Fibroblast of peridontal ligament (primary cell): ENCODE measurements at regions not wholly inside any gene's neighbourhood (a gene's known extent, or its start where the extent isn't known, plus 50 kb on each side); places are given as distances from the start of the nearest gene placed in this dataset.

Experiments used
- DNase-seq: peaks from one replicate; pipeline ENCODE4 v3.0.0-alpha.2; 2010; ENCODE audit errors: extremely low read depth

DNA sequence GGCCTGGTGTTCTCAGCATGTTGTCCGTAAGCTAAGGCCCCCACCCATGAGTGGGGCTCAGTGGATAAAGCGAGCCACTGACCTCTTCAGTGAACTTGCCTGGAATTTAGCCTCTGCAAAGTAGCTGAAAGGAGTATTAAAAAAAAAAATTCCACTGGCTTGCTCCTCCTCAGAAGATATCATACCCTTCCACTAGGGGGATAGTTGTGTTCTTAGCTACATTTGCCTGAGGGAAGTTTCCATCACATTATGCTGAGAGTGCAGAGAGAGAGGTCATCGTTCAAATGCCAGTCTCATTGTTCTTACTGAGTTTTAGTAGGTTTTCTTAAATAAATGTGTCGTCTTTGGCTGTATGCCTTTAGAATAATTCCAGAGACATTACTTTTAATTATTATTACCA is 879.7 kb downstream of the JRKL start:
- DNase-seq: no peak

DNA sequence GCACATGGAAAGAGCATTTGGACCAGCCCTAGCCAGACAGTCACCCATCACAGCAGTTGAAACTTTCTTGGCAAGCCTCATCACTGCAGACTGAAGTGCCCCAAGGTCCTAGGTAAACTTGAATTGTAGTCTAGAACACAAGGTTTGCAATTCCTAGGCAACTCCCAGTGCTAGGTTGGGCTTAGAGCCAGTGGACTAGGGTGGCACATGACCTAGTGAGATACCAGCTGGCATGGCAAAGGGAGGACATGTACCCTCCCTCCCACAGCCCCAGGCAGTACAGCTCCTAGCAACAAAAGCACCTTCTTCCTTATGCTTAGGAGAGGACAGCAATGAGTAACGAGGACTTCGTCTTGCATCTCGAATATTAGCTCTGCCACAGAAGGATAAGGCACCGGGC is 889.5 kb downstream of the JRKL start:
- no peak for DNase-seq

DNA sequence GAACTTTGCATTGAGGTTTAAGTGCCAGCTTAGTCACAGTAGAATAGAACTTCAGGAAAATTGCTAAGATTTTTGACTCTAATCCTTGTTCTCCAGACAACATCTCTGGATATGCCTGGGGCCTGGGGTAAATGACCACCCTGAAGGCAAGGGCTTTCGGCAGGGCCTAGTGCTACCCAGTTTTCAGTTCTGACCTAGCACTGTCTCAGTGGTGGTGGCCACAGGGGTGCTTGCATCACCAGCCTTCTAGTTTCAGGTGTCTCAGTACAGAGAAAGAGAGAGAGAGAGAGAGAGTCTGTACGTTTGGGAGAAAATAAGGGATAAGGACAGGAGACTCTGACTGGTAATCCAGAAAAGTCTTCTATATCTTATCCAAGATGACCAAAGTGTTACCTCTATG is 890.5 kb downstream of the JRKL start:
- DNase-seq: no peak

DNA sequence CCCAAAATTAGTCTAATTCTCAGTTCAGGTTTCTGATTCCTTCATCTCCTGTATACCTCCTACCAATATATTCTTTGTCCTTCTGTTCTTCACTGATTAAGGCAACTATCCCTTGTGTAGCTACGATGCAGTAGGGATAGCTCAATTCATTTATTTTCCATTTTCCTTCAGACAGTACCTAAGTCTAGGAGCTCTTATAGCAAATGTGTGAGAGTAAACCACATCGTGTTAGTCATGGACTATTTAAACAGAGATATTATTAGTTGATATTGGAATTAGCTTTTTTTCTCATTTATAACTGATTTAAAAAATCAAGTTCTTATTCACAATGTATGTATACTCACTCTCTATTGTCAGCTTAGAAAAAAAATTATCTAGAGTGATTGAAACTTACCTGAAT is 900.0 kb downstream of the JRKL start:
- DNase-seq: no peak

DNA sequence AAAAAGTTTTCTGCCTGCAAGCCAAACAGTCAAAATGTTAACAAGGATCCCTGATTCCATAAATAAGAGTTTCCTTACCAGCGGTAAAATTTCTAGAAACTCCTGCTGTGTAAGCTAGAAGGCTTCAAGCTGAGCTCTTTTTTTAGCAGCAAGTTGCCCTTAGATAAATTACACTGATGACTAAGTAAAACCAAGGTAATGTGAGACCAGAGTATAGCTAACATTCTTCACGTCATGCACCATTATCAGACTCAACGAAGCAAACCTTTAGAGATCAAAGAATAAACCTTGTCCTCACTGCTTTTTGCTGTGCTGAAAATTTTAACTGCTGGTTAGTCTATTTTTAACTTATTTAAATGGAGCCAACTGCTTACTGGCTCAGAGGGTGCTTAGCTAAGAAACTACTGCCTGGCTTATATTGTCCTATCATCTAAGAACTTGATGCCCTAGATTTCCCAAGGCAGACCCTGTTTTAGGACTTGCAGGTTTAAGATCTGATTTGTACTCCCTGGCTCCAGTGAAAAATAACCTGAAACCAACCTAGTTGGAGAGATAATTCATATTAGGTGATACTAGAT is 900.7 kb downstream of the JRKL start:
- DNase-seq: no peak

DNA sequence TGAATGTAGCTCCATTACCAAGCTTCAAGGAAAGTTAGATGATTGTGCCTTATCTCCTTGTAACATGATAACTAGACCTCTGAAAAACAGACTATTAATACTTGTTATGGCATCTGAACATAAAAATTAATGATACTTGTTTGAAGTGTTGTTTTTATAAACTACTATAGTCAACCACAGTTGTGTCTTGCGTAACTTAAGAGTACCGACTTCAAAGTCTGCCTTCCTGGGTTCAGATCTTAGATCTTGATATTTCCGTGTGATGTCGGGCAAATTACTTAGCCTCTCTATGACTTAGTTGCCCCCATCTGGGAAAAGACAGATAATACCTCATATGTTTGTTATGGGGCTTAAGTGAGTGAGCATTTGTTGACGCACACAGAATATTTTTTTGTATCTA is 906.5 kb downstream of the JRKL start:
- DNase-seq: no peak

DNA sequence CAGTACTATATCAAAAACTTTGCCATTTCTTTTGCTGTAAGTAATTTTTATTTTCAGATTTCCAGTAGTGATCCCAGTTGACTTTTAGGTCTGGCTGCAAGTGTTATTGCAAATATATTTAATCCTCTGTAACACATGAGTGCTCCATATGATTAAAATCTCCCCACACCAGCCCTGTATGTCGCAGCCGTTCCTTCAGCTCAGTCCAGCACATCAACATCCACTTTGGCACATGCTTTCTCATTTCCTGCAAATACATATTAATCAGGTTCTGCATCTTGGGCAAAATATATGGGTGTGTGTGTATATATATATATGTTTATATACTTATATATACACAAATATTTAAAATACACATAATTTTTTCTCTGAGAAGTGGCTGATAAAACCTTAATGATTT is 919.5 kb downstream of the JRKL start:
- DNase-seq: no peak

DNA sequence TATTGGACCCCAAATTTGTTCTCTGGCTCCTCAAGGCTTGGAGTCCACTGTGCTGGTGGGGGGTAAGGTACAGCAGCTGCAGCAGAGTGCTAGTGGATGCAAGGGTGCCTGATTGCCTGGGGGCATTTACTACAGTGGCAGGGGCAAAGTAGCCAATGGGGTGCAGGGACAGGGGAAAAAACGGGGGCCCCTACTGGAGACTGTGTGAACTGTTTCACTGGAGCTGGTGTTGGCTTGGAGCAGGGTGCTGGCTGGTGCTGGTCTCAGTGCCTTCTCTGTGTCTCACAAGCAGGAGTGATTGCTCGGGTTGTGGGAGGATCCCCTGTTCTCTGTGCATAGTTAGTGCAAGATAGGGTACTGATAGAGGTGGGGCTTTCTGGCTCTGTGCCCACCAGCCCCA is 935.9 kb downstream of the JRKL start:
- DNase-seq: no peak

DNA sequence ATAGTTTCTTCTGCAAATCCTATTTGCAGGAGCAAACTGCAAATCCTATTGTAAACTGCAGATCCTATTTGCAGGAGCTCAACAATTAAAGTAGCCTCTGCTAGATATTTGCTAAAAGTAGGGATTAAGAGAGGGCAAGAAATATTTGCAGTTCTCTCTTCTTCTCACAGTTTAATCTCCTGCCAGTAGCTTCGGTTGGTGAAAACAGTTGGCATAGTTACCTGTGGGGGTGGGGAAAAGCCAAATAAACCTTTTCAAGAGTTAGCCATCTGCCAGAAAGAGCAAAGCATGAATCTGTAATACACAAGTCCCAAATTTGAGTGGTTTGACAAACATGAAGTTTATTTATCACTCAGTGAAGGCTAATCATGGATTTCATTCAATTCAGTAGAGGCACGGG is 942.5 kb downstream of the JRKL start:
- DNase-seq: no peak

DNA sequence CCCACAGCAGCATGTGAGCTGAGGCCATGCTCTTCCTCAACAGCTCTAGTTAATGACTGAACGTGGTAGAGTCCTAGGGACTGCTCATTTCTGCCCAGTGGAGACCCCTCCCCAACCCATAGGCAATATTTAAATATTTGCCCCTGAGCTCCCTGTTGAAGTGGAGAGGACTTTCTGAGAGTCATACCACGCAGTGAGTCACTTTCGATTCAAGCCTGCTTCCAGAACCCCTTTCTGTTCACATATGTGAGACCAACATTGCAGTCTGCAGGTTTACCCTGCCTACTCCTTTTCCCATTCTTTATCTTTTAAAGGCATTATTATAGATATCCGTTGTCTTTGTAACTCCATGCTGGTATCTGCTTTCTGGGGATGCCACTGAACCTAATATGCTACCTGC is 946.3 kb downstream of the JRKL start:
- no peak for DNase-seq

DNA sequence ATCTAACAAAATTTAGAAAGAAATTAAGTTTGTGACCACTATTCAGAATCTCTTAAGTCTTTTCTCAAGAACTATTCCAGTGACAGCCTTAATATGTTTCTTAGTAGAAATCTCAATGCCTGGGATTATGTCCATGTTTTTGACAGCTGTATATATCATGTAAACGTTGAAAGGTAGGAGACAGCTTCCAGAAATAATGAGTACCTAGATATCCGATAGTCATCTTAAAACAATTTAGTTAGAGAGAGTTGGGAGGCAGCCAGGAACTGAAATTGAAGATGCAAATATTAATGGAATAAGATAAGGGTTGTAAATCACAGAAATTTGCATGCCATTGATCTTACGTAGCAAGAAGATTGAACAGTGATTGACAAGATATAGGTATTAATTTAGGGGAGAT is 955.2 kb downstream of the JRKL start:
- no peak for DNase-seq

DNA sequence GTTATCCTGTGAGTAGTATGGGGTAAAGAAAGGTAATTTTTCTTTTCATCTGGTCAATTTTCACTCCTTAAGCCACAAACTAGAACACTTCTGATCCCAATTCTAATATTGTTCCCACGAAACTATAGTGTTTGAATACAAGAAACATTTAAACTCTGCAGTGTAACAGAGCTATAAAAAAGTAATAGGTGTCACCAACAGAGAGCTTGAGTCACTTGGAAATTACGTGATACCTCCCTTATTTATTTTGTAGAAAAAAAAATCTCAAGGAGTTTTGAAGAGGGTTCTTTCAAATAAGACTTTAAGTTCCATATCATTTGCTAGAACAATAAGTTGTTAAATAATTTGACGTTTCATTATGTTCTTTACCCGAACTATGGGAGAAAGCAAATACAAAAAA is 959.4 kb downstream of the JRKL start:
- DNase-seq: no peak

DNA sequence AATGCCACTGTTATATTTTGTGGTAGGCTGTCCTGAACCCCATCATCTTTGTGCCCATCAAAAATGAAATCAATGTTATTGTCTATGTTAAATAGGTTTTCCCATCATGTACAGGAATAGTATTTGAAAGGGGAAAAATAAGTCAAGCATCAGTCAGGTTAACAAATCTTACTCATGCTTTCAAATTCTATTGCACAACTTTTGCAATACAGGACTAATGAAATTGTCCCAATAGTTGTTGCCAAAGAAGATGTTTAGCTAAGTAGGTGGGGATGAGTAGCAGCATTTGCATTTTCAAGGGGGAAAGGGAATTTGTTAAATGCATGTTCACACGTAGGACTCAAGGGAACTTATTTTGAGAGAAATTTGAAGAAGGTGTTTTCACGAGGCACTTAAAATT is 962.1 kb downstream of the JRKL start:
- no peak for DNase-seq

DNA sequence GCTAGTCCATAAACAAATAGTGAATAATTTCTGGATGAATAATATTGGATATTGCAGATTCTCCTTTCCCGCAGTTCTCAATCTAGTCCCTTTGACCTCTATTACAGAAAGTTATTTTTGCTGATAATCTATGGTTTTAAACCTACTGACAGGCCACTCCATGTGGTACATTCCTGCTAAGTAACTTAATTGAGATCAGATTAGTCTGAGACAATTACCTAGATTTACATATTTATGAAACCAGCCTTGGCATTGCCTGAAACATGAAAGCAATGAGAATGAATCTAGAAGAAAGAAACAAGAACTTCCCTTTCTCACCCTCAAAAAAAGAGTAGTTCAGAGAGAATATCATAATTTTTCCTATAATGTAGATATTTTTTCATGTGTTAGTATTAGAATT is 964.2 kb downstream of the JRKL start:
- no peak for DNase-seq

DNA sequence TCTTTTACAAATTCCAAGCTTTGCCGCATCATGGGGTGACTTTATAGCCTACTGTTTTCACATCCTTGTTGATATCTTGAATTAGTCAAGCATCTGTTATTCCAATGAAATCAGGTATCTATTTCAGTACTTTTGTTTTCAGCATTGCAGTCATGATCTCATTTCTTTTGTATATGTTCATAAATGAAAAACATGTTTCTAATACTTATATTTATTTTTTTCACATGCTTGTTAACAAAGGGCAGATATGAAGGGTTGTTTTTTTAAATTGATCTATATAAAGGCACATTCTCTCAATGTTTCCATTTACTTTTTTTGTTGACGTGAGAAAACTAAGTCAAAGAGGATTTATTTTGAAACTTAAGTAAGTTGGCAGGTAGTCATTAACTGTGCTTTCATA is 964.8 kb downstream of the JRKL start:
- no peak for DNase-seq

DNA sequence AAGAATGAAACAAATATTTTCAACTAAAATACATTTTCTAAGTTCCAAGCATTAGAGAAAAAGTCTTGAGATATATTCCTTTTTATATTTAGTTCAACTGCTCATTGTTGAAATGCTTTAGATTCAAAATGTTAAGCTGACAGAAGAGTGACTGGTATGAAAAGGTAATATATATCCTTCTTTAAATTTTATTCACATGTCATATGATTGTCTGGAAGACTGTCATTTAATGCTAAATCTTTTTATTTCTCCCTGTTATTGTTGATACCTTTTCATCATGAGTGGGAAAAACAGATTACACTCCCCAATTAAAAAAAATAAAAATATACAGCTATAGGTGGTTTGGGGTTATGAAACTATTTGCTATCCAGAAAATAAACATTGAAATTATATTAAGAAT is 965.4 kb downstream of the JRKL start:
- no peak for DNase-seq

DNA sequence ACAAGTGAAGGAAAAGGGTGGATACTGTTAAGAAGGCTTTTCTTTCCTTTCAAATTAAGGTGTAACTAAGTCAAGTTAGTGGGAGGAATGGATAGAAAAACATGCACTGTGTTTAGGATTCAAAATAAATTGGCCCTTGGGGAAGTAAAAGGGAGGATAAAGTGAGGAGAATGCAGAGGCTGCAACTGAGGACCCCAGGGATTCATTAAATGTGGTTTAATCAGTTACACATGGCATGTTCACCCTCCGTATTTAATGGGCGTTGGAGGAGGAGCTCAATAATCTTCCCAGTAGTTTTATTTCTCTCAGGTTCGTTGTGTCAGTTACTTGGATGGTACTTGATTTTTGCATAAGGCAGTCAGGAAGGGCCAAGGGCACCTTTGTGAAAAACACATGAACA is 966.3 kb downstream of the JRKL start:
- no peak for DNase-seq

DNA sequence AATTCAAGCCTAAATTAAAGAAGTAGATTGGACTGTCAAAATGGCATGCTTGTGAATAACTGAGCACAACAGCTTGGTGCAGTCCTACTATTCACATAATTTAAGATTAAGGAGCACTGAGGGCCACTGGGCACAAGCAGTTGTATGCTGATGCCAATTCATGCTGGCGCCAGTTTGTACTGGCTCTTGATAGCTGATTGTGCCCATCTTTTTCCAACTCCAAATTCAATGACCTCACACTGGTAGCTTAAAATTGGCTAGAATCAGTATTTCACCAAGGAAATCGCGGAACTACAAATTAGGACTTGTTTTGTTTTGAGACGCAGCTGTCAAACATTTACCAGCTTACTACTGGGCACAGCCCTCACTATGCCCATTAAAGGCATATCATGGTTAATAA is 969.2 kb downstream of the JRKL start:
- no peak for DNase-seq

DNA sequence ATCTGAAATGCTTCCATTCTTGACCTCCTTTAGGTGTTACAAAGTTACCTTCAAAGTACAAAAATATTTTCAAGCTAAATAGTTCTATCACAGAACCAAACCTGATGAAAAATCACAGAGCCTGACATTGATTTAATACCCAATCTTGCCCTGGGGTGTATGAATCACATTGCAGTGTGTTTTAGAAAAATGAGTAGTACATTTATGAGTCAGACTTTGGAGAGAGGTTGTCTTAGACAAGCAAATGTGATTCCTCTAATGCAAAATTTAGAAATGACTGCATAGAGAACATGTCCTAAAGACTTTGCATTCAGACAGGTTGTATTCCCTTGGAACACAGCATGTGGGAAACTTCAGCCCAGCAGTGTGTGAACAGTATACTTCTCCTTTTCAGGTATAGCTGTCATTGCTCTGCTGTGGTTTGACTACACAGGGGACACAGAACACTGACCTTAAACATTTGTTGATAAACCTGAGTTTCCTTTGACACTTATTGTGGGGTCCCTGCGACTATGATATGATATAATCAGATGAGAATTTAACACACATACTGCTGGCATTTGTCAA is 972.1 kb downstream of the JRKL start:
- no peak for DNase-seq

DNA sequence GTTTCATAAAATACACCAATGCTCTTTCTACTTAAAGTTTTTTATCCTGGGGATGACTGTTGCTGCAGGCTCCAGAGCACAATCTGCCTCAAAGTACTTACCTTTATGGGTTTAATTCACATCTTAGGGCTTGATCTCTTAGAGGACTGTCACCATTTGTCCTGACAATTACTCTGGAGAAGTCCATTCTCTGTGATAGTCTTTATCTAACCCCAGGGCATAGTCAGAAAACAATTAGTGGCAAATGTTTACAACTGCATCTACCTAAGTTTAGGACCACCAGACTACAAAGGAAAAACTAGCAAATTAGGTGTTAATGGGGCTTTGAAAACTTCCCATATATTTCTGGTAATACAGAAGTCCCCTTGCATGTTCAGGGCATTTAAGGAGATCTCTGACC is 973.5 kb downstream of the JRKL start:
- no peak for DNase-seq

DNA sequence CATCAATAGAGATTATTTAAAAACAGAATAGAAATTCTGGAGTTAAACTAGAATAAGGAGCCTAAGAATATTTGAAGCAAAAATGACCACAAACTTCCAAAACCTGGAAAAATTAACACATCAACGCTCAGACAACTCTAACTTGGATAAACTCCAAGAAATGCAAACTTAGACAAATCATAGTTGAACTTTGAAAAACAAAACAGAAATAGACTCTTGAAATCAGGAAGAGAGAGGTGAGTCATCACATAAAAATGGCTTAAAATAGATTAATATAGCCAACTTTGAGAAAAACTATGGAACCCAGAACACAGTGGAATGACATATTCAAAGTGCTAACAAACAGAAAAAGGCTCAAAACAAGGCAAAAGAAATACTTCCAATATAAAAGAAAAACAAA is 974.2 kb downstream of the JRKL start:
- DNase-seq: no peak

DNA sequence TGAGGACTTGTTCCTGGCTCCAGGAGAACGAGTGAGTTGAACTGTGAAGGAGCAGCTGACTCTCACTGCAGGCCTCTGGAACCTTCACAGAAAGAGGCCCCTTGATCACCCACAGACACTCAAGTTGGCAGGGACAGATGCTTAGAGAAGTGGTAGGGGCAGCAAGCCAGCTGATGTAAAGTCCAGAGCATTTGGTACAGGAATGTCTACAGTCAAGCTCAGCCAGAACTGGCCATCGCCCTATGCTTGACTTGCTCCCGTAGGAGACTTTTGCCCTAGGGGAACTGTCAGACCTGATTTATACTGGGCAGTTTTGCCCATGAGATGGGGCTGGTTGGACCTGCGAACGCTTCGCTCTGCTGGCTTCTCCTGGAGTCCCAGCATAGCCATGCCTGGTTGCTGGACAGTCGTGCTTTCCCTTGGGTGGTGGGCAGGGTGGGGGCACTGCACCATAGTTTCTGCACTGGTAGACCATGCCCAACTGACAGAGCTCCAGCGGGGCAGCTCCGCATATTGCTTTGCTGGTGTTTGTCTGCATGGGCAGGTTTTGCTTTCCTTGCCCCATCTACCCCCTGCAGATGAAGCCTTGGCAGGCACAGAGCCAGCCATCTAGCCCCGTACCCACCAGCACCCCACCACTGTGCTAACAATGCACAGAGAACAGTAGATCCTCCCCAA is 977.7 kb downstream of the JRKL start:
- no peak for DNase-seq

DNA sequence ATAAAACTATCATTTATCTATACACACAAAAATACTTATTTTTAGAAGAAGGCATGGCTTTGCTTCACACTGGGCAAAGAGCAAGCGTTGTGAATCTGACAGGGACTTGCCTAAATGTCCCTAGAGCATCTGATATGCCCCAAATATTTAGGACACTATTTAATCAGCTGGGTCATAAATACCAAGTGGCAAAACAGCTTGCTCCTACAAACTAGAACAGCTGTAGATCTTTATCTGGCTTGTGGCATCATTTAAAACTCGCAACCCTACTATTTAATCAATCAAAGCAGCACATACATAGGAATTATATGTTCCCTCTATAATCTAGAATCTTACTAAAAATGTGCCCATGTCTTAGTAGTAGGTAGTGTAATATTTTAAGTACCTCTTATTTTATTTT is 999.5 kb downstream of the JRKL start:
- no peak for DNase-seq

DNA sequence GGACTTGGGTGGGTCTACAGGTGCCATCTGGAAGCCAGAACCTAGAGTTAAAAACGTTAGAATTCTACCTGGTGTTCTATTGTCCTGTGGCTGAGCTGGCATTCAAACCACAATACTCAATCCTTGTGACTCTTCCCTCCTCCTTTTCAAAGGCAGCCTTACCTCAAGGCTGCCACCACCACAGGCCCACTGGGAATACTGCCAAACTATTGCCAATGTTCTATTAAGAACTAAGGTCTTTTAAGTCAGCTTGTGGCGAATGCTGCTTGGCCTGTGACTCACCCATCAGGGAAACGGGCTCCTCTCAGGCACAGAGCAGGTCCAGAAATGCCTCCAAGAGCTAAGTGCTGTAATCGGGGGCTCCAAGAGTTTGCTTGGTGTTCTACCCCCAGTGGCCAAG is 1008.4 kb downstream of the JRKL start:
- no peak for DNase-seq
